Osteoblast (primary cell): ENCODE measurements at regions not wholly inside any gene's neighbourhood (a gene's known extent, or its start where the extent isn't known, plus 50 kb on each side); places are given as distances from the start of the nearest gene placed in this dataset.

ENCODE experiments used
- DNase-seq: peaks from one replicate; pipeline ENCODE4 v3.0.0; 2011; ENCODE audit warnings: low spot score, mixed read lengths; ENCODE audit not compliant: insufficient read length; ENCODE audit errors: missing footprints
- H2AFZ ChIP-seq: 2 replicates; pipeline ENCODE4 v1.6.0; 2011; ENCODE audit warnings: mild to moderate bottlenecking, low read length
- H3K27ac ChIP-seq: 2 replicates; pipeline ENCODE4 v1.5.1; 2011; ENCODE audit warnings: mild to moderate bottlenecking, low read depth, low read length, moderate library complexity
- H3K27me3 ChIP-seq: 2 replicates; pipeline ENCODE4 v1.6.0; 2012; ENCODE audit warnings: mild to moderate bottlenecking, control low read depth, inconsistent platforms, low read length, moderate library complexity; ENCODE audit not compliant: insufficient read depth
- H3K36me3 ChIP-seq: 2 replicates; pipeline ENCODE4 v1.5.1; 2011; ENCODE audit warnings: mild to moderate bottlenecking, low read length, control low read depth, moderate library complexity; ENCODE audit not compliant: insufficient read depth
- H3K4me1 ChIP-seq: 2 replicates; pipeline ENCODE4 v1.5.1; 2011; ENCODE audit warnings: mild to moderate bottlenecking, low read length, control low read depth, moderate library complexity; ENCODE audit not compliant: insufficient read depth
- H3K4me2 ChIP-seq: 2 replicates; pipeline ENCODE4 v1.6.0; 2011; ENCODE audit warnings: mild to moderate bottlenecking, low read length; ENCODE audit not compliant: insufficient read depth
- H3K4me3 ChIP-seq: fragments of 200-600 bp; sonication (generic); 3 replicates; pipeline ENCODE4 v1.5.1; 2012; ENCODE audit warnings: mild to moderate bottlenecking, low read length, inconsistent platforms; ENCODE audit not compliant: insufficient read depth
- H3K79me2 ChIP-seq: 2 replicates; pipeline ENCODE4 v1.6.0; 2012; ENCODE audit warnings: mild to moderate bottlenecking, low read length, control low read depth, inconsistent platforms; ENCODE audit not compliant: insufficient read depth
- H3K9me3 ChIP-seq: 2 replicates; pipeline ENCODE4 v1.5.1; 2011; ENCODE audit warnings: low read depth, low read length, control low read depth
- H4K20me1 ChIP-seq: 2 replicates; pipeline ENCODE4 v1.6.0; 2012; ENCODE audit warnings: mild to moderate bottlenecking, low read length, control low read depth; ENCODE audit not compliant: insufficient read depth
- CTCF ChIP-seq: IDR thresholded peaks from 2 replicates; pipeline ENCODE4 v1.5.1; 2011; ENCODE audit warnings: mild to moderate bottlenecking, low read depth, low read length, moderate library complexity; ENCODE audit errors: extremely low read depth

DNA sequence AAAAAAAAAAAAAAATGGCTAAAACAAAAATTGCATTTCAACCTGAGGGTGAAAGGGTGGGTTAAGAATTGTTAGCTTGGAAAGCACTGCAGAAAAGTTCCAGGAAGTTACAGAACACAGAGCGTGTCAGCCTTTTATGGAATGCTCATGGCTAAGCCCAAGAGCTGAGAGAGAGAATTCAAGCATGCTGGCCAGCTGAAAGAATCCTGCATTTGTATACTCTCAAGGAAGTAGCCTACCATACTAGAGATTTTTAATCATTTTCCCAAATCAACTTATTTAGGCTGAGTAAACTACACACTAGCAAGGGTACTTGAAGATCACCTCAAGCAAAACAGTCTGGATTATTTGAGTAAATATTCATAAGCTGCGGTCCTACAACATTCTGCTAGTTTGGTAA lies 153.9 kb downstream of the KCNJ2 start:
- Histone ChIP-seq H3K27ac (no peak overlapping the region), H3K9me3 (no peaks in the 10 kb centered on the region), H4K20me1 (no peaks in the 10 kb centered on the region), H3K4me1 (no peaks in the 10 kb centered on the region), H3K79me2 (no peaks in the 10 kb centered on the region), H3K4me2 (no peak overlapping the region), H3K4me3 (no peak overlapping the region), H2AFZ (no peak overlapping the region), H3K27me3 (no peaks in the 10 kb centered on the region), H3K36me3 (no peaks in the 10 kb centered on the region)
- no peak for DNase-seq
- no peak for TF ChIP-seq CTCF

GRCh38 chr17:70324031-70324430 lies 154.7 kb downstream of the KCNJ2 start:
- Histone ChIP-seq H3K27me3 (no peaks in the 10 kb centered on the region), H4K20me1 (no peaks in the 10 kb centered on the region), H3K4me1 (no peaks in the 10 kb centered on the region), H3K4me2 (no peak overlapping the region), H3K9me3 (no peaks in the 10 kb centered on the region), H3K4me3 (no peak overlapping the region), H3K79me2 (no peaks in the 10 kb centered on the region), H3K27ac (no peak overlapping the region), H3K36me3 (no peaks in the 10 kb centered on the region), H2AFZ (no peak overlapping the region)
- TF ChIP-seq CTCF = no peak
- DNase-seq = no peak

DNA sequence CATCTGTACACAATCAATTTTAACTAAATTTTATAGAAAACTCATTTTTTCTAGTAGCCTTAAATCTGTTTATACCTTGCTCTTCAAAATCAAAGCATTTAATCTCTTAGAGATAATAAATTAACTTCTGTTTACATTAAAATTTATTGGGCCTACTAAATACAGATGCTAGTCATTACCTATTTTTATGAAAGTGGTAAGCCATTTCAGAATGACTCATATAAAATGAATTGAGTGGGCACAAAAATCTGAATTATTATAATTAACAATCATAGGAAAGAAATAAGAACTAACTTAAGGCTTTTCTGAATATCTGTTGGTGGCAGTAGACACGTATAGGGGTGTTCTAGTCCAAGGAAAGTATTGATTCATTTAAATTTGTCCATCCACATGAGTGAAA lies 157.9 kb downstream of the KCNJ2 start:
- Histone ChIP-seq H4K20me1 (no peaks in the 10 kb centered on the region), H3K4me3 (no peak overlapping the region), H3K4me2 (no peak overlapping the region), H3K36me3 (no peaks in the 10 kb centered on the region), H3K27me3 (no peaks in the 10 kb centered on the region), H3K4me1 (no peaks in the 10 kb centered on the region), H3K27ac (no peak overlapping the region), H3K9me3 (no peaks in the 10 kb centered on the region), H2AFZ (no peak overlapping the region), H3K79me2 (no peaks in the 10 kb centered on the region)
- no peak for DNase-seq
- TF ChIP-seq CTCF = no peak

DNA sequence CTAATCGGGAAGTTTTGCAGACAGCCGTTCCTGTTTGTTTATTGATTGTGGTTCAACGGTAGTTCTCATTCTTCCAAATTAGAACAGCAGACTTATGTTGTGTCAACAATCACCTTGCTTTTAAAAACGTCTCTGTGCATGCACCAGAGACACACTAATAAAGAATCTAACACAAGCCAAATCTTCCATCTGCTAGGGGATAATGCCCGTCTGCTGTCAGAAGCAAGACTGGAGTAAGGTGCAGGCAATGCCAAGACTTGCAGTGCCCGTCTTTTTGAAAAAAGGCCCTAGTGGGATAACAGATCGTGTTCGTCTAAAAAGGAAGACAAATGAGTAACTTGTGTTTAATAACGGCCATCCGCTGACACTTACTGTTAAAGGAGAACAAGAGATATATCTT lies 158.4 kb downstream of the KCNJ2 start:
- no peak overlapping the region for H3K27ac ChIP-seq
- no peak overlapping the region for H3K4me2 ChIP-seq
- no peaks in the 10 kb centered on the region for H3K9me3 ChIP-seq
- no peaks in the 10 kb centered on the region for H4K20me1 ChIP-seq
- no peaks in the 10 kb centered on the region for H3K79me2 ChIP-seq
- H3K4me1 ChIP-seq = no peaks in the 10 kb centered on the region
- no peak for DNase-seq
- H3K36me3 ChIP-seq = no peaks in the 10 kb centered on the region
- no peak for TF ChIP-seq CTCF
- no peak overlapping the region for H3K4me3 ChIP-seq
- H2AFZ ChIP-seq = no peak overlapping the region
- no peaks in the 10 kb centered on the region for H3K27me3 ChIP-seq
